ENCODE measurements at regions not wholly inside any gene's neighbourhood (a gene's known extent, or its start where the extent isn't known, plus 50 kb on each side); places are given as distances from the start of the nearest gene placed in this dataset.

DNA sequence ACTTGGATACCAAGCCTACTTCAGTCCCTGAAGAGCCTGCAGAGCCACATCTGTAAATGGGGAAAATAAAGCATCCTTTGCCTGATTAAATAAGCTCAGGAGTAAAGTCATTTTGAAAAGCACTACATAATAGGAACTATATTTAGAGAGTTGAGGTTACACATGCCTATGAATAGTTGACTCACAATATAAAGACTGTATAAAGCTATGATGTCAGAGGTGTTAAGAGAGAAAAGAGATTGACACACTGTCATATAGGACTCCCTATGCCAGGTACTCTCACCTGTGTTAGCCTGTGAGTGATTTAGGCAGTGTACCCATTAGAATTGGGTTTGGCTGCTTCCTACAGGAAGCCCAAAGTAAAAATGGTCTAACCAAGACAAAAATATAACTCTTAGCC, 87.7 kb upstream of the CRHR1 start:
- H3K36me3 ChIP-seq (ENCODE audit: control insufficient read depth, insufficient read depth, low read length) = no peaks in the 10 kb centered on the region

GRCh38 chr17:45697076-45697475, 87.0 kb upstream of the CRHR1 start:
- TF ChIP-seq TCF7L2 (IDR thresholded peaks at IDR 0.05; ENCODE audit: low read depth, low read length) = no peak
- TF ChIP-seq POLR2AphosphoS5 (IDR thresholded peaks at IDR 0.05; ENCODE audit: low read depth, low read length) = no peak
- no peak for TF ChIP-seq CTCF (IDR thresholded peaks at IDR 0.05)
- TF ChIP-seq REST (IDR thresholded peaks at IDR 0.05; ENCODE audit: insufficient read depth in 1 of 2, low read depth in 2 of 2, low read length in 1 of 2) = no peak
- no peak for TF ChIP-seq SIN3A (IDR thresholded peaks at IDR 0.05; ENCODE audit: borderline replicate concordance, insufficient read depth, low read depth, low read length)
- no peak for ATAC-seq
- Histone ChIP-seq H3K9me3 (ENCODE audit: control insufficient read depth, insufficient read depth, low read depth, low read length) (no peaks in the 10 kb centered on the region), H3K4me1 (ENCODE audit: control insufficient read depth, insufficient read depth, low read length) (no peaks in the 10 kb centered on the region), H3K4me3 (ENCODE audit: low read depth in 2 of 2, low read length in 2 of 2) (no peak overlapping the region), H3K36me3 (ENCODE audit: control insufficient read depth, insufficient read depth, low read length) (no peaks in the 10 kb centered on the region), H3K27me3 (ENCODE audit: control insufficient read depth, insufficient read depth, low read length) (no peaks in the 10 kb centered on the region; the same call in 1 of the 2 replicates), H3K27ac (ENCODE audit: low read length) (no peak overlapping the region)
- no peak for DNase-seq (ENCODE audit: low read depth, low spot score)
- no TSS peak for BruUV-seq (replicated peaks)
- intact Hi-C loops (cut with micrococcal nuclease; ENCODE audit: unreplicated experiment) = no loop called here
- CTCF ChIA-PET = no interaction called here
- POLR2A ChIA-PET = interaction anchor here (0.6 kb wide), 1 partner anchor 21 kb away, joined by 12 read pairs; no protein-coding TSS in a partner anchor
- in situ Hi-C loops (cut with HindIII; ENCODE audit: low pct_unique_long_range_greater_than_20kb, low sequenced_read_pairs) = no loop called here

More for the DNA sequence above, 87.7 kb upstream of the CRHR1 start:
- no peak for DNase-seq (ENCODE audit: low read depth, low spot score)
- H3K27ac ChIP-seq (ENCODE audit: low read length) = no peak overlapping the region
- ChIA-PET POLR2A (interaction anchor here (0.6 kb wide), 1 partner anchor 20 kb away, joined by 12 read pairs; no protein-coding TSS in a partner anchor), CTCF (no interaction called here)
- no peak for ATAC-seq
- H3K27me3 ChIP-seq (ENCODE audit: control insufficient read depth, insufficient read depth, low read length) = no peaks in the 10 kb centered on the region; the same call in 1 of the 2 replicates
- no peaks in the 10 kb centered on the region for H3K9me3 ChIP-seq (ENCODE audit: control insufficient read depth, insufficient read depth, low read depth, low read length)
- intact Hi-C loops (cut with micrococcal nuclease; ENCODE audit: unreplicated experiment) (no loop called here), in situ Hi-C loops (cut with HindIII; ENCODE audit: low pct_unique_long_range_greater_than_20kb, low sequenced_read_pairs) (no loop called here)
- H3K4me3 ChIP-seq (ENCODE audit: low read depth in 2 of 2, low read length in 2 of 2) = no peak overlapping the region
- no TSS peak for BruUV-seq (replicated peaks)
- no peaks in the 10 kb centered on the region for H3K4me1 ChIP-seq (ENCODE audit: control insufficient read depth, insufficient read depth, low read length)
- no peak for TF ChIP-seq CTCF (IDR thresholded peaks at IDR 0.05)
- no peak for TF ChIP-seq TCF7L2 (IDR thresholded peaks at IDR 0.05; ENCODE audit: low read depth, low read length)
- TF ChIP-seq REST (IDR thresholded peaks at IDR 0.05; ENCODE audit: insufficient read depth in 1 of 2, low read depth in 2 of 2, low read length in 1 of 2) = no peak
- no peak for TF ChIP-seq POLR2AphosphoS5 (IDR thresholded peaks at IDR 0.05; ENCODE audit: low read depth, low read length)
- no peak for TF ChIP-seq SIN3A (IDR thresholded peaks at IDR 0.05; ENCODE audit: borderline replicate concordance, insufficient read depth, low read depth, low read length)

Data from Panc1 (cell line).